GM21825 (cell line): ENCODE measurements at regions not wholly inside any gene's neighbourhood (a gene's known extent, or its start where the extent isn't known, plus 50 kb on each side); places are given as distances from the start of the nearest gene placed in this dataset.

ENCODE experiments used
- ATAC-seq: cut with Tn5 transposase; IDR thresholded peaks from one replicate; pipeline ENCODE4 v1.9.1; 2021; ENCODE audit warnings: mild to moderate bottlenecking, moderate library complexity; ENCODE audit not compliant: unreplicated experiment

DNA sequence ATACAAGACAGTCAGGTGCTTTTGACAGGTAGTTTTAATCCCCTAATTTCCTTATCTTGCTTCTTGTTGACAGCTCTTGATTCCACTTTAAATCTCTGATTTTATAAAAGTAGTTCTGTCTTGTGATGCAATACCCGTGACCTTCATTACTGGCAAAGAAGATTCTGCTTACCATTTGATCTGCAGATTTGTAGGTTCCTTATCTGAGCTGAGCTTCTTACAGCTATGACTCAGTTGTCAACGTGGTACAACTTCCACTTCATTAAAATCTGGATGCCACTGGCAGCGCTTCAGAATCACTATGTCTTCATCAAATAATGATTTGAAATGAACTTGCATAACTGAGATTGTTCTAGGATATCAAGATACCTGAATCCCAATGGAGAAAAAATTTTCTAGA lies 543.6 kb upstream of the B3GALT2 start:
- ATAC-seq: no peak

DNA sequence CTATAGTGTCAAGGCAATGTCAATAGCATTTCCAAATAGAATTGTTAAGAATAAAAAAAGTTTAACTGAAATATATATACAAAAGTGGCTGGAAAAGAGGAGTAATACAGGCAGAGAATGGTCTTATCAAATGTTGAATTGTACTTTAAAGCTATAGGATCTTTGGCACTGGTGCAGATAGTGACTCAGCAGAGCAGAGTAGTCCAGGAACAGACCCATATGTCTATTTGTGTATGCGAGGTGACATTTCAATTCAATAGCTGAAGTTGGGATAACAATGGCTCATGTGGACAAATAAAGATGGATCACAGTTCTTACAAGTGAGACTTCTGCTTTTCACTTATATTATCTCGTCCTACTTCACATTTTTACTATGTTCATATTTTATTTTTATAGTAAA lies 543.0 kb upstream of the B3GALT2 start:
- no peak for ATAC-seq

DNA sequence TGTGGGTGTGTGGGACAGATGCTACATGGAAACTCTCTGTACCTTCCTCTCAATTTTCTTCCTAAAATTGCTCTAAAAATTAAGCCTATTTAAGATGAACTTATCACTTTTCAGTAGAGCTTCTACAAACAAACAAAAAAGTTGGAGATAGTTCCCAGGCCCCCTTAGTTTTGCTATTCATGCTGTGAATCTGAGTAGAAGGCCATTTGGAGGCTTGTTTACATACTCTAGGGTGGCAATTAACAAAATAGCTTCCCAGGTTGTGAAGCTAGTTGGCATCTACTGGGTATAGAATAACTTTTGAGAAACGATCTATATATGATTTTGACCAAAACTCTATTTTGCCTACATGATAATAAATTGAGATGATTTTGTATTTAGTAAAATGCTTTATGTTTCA lies 541.4 kb upstream of the B3GALT2 start:
- no peak for ATAC-seq

DNA sequence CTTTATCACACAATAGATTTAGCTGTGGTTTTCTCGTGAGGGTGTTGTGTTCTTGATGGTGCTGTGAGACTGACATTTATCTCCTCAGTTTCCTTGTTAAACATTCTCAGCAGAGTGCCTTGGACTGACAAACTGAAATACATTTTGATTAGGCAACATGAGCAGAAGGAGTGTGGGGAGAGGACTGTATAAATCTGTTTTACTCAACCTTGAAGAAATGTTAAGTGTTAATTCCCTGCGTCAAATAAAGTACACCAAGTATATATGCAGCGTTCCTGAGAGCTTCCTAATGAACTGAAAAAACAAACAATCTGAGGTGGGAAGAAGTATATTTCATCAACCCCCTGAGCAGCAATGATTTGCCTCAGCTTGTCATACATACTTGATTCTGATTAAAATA lies 540.3 kb upstream of the B3GALT2 start:
- no peak for ATAC-seq

DNA sequence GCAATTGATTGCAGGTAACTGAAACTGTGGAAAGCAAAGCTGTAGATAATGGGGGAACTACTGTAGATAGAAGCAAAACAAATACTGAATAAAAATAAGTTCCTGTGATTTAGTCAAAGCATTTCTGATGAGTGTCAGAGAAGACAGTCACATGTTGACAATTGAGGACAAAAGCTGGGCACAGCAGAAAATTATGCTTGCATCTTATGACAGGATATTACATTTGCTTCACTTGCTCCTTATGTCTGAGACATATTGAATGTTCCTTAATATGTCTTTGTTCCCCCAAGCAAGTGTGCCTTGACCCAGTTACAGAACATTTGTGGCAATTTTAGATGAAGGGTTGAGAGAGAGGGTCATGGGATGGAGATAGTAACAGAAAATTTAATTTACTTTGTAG lies 526.0 kb upstream of the B3GALT2 start:
- ATAC-seq: no peak

DNA sequence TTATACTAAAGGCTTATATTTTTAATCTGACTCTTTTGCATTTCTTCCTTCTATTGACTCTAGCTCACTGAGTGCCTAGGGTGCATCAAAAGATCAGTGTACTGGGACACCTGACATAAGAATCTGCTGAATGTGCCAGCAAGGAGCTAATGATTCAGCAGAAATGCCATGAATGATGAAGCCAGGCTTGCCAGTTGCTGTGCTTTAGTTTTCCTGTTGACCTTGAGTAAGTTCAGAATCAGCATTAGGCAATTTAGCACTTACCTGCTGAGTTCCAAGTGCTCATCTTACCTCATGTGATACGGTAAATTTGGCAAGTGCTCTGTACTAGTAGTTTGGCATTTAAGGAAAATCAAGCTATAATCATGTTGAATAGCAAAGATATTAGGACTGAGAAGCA lies 523.2 kb upstream of the B3GALT2 start:
- ATAC-seq: no peak

DNA sequence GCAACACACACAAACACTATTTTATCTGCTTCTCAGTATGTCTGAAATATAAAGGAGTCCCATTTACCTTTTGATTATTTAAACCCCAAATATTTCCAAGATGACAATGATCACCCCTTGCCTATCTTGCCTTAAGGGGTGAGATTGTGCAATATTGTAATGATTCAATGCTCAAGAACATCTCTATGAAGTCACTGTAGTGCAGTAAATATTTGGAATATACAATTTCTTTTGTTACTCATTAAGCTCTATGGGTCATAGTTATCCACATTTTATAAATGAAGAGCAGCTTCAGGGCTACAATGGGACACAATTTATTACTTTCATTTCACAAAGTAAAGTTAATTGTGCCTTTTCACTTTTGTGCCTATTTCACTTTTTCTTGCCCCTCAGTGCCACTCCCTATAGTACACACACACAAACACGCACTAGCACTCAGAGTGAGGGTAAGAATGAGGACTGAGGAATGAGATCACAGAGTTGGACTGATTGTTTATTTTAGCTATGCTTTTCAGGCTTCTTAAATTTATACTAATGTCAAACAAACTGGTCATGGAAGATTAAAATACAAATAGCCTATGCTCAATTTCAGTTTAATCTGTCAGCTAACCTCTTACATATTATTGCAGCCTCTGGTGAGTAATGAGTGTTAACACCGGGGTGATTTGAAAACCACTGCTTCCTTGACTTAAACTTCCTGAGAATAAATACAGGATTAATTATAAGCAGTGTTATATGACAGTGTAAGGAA lies 521.0 kb upstream of the B3GALT2 start:
- ATAC-seq: no peak

DNA sequence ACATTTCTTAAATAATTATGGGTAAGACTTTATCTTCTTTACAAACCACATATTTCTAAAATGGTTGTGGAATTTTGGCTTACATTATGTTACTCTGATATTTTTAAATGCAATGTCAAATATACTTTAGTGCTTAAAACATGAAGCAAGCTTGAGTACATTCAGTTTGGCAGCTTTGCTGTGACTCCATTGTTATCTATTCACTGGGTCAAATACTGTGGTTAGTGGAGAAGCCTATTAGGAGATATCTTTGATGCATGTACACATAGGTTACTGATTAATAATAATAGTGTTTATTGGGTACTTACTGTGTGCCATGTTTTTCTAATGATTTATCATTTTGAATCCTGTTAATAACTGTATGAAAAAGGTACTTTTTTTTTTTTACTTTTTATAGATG lies 520.4 kb upstream of the B3GALT2 start:
- no peak for ATAC-seq

DNA sequence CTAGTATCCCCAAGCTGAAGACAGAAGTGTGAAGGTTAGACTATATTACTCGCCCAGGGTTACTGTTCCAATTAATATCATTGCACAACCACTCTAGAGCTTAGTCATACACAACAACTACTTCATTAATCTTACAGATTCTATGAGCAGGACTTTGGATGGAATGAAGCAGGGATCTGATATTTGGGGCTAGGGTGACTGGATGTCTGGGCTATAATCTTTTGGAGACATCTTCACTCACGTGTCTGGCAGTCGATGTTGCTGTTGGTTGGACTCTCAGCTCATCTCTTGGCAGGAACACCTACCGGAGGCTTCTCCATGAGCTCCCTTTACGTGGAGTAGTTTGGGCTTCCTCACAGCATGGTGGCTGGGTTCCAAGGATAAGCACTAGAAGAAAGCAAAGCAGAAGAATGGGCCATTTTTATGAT lies 519.2 kb upstream of the B3GALT2 start:
- no peak for ATAC-seq

DNA sequence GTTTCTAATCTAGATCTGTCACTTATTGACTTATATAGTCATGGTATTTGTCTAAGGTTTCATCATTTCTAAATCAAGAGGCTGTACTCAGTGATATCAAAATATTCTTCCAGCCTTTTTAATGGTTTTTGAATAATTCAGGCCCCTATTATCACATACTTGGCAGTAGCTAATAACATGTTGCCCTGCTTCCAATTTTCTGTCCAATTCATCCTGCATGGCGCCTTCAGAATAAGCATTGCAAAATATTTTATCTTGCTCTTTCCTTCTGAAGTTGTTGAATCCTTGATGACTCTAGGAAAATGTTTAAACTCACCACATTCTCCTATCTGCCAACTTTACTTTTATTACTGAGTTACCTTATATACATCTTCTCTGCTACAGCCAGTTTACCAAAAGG lies 517.2 kb upstream of the B3GALT2 start:
- ATAC-seq: no peak

DNA sequence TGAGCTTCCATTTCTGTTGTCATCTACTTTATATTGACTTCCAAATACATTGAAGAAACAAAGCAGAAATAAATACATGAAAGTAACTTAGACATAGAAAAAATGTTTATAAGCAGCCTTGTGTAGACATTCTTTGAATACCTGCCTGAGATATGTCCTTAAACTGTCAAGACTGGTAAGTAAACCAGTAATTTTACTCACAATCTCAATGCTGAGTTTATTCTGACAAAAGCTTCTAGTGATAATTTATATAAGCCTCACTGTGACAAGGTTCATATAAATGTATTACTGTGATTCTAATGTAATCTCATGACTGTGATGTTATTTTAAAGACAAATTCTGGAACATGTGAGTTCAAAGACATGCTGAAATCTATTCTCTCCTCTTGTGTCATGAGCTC lies 516.7 kb upstream of the B3GALT2 start:
- no peak for ATAC-seq

DNA sequence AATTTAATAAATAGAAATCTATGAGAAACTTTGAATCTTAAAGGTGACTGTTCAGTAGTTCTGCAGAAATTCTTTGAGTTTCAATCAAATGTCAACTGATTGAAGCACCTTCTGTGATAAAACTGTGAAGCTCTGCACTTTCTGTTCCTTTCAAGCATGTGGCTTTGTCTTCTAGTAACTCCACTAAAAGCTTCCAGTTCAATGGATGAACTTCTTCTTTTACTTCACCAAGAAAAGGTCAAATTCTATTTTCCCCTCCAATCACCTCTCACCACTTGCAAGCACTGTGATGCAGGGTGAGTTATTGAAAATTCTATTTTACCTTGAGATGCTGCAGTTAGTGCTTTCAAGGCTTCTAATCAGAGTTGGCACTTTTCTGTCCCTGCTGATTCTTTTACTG lies 515.3 kb upstream of the B3GALT2 start:
- ATAC-seq: no peak

DNA sequence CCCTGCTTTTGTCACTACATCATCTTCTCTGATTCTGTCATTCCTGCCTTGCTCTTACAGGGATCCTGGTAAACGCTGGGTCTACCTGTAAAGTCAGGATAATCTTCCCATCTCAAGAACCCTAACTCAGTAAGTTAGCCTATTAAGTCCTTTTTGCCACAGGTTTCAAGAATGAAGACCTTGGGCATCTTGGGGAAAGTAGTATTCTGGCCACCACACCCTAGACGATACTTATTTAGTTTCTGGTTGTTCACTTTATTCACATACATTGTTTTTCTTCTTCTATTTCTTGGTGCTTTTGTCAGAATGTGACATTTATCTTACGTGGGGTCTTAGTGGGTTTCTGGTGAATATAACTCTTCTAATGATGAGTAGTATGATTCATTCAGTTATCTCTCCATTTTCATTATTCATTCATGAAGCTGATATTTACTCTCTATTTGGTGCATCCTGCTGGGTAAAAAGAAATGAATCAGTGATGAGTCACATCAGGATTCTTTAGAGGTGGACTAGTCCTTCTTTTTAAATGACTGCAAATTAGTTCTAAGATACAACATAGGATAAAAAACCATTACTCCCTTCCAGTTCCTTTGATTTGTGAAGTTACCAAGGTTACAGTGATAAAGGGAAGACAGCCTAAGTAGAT lies 514.4 kb upstream of the B3GALT2 start:
- no peak for ATAC-seq

DNA sequence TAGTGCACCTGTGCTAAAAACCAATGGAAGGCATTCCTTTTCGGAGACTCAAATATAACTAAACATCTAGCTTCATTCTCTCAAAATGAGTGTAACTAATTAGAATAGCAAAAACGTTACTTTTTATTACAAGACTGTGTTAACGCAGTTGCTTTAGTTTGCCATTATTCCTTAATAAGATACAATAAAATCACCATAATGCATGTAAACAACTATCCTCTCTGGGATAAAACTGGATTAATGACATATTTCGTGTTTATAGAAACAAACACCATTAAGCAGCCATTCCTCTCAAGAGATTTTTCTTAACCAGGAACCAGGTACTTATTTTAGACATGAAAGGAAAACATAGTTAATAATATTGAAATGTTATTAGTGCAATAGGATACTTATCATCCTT lies 512.8 kb upstream of the B3GALT2 start:
- ATAC-seq: no peak

DNA sequence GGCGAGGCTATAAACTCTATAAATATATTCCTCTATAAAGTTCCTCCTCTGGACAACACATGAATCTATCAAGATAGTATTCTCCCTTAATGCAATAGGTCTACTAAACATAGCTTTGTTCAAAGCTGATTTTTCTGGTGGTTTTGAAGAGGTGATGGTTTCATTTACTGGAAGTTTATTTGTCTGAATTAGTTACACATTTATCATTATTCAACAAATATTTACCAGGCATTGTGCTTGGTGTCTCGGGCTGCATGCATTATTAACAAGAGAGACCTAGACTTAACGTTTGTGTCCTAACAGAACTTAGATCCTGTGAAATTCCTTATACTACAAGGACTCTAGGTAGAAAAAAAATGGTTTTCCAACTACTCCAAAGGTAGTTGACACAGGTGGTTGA lies 511.4 kb upstream of the B3GALT2 start:
- ATAC-seq: no peak

DNA sequence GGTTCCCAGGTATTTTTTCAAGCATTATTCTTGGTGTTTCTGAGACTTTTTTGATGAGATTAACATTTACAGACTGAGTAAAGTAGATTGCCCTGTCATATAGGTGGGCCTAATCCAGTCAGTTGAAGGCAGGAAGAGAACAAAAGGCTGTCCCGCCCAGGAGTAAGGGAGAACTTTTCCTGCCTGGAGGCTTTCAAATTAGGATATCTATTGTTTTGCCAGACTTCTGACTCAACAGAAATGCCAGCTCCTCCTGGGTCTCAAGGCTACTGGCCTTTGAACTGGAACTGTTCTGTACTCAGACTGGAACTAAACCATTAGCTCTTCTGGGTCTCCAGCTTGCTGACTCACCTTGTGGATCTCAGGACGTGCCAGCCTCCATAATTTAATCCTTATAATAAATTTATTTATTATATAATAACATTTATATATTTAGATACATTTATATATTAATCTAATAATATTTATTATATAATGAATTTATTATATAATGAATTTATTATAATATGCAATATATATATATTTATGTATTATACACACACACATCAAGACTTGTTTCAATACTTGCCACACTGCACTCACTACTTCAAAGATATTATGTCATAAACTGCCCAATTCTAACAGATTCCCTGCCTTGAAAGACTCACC lies 510.8 kb upstream of the B3GALT2 start:
- ATAC-seq: no peak

DNA sequence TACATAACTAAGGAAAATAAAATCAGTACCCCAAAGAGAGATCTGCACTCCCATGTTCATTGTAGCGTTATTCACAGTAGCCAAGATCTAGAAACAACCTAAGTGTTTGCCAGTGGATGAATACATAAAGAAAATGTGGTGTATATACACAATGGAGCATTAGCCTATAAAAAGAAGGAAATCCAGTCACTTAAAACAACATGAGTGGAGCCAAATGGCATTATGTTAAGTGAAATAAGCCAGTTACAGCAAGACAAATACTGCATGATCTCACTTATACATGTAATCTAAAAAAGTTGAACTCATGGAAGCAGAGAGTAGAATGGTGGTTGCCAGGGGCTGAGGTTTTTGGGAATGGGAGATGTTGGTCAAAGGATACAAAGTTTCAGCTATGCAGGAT lies 508.3 kb upstream of the B3GALT2 start:
- no peak for ATAC-seq

DNA sequence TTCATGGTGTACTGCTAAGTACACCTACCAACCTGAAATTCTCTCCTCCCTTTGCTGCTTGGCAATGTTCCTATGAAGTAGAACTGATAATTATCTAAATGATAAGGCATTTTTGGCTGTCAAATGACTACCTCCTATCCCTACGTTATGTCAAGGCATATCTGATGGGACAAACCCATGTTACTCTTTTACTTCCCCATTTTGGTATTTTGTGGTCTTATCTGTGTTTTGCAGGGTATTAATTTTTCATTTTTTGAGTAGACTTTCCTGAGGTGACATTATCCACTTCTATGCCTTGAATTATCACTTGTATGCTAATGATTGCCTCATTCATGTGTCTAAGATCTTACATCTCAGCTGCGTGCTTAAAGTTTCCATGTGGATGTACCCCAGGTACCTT lies 499.6 kb upstream of the B3GALT2 start:
- ATAC-seq: no peak

DNA sequence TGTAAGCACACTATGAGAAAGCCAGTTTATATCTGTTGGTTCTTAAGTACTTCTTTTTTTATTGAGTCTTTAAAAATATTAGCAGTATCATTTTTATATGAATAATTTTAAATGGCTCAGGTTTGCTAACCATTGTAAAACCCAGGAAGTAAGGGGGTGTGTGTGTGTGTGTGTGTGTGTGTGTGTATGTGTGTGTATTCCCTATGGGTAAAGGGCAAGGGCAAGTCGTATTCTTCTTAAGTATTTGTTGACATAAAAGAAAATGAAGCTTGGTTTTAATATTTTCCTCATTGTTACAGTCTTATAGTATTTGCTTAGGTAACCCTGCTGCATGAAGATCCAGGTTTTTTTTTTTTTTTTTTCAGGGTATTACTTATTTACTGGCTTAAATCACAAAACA lies 495.0 kb upstream of the B3GALT2 start:
- no peak for ATAC-seq

DNA sequence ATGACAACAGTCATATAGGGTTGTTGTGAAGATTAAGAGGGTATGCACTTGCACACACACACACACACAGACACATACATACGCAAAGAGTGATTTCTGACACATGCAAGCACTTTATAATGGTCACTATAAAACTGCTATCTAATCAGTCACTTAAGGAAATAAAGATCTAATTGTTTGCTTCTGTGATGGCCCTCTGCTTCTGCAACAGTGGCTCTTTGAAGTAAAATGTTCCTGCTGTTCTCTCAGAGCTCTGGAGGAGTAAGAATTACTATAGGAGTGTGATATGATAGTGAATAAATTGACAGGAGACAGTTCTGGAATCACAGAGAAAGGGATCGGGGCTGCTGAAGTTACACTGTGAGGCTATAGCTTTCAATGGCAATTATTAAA lies 494.5 kb upstream of the B3GALT2 start:
- no peak for ATAC-seq

DNA sequence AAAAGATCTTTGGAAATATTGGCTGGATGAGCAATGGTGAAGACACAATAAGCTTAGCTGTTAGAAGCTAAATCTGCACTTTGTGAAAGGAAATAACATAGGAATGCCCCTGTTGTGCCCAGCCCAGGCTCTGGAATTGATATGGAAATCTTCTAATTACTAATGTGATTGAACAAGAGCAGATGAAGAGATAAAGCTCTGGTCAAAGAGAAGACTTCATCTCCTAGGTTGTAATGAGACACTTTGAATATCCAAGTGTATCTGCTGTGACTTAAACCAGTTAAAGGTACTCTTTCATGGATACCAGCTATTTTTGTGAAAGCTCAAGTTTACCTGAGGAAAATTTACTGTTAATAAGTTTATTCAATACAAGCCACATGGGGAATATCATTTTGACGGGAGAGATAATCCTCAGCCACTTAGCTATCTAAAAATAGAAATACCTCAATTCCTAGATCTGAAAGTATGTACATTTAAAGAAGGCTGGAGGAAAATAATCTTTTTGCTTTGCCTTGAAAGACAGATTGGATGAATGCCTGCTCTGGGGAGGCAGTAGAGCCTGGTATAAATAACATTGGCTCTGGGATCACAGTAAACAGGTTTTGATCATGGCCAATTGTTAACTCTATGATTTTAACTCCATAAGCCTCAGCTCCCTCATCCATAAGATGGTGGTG lies 494.0 kb upstream of the B3GALT2 start:
- no peak for ATAC-seq

DNA sequence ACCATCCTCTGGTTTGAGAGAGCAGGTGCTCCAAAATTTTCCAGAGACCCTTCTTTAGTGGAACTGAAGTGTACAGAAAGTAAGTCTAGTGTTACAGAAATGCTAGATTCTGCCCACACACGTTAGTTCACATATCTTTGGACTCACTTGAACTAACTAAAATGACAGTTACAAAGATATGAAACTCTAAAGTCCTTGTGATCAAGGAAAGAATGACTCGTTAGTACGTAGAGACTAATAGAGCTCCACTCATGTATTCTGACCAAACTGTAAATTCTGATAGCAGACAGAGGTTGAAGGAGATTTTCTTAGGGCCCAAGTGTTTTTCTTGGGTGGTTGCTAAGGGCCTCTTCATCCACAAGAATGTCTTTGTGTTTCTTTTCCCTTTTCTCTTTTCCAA lies 491.5 kb upstream of the B3GALT2 start:
- ATAC-seq: no peak
